GM19023 (cell line): ENCODE measurements at regions not wholly inside any gene's neighbourhood (a gene's known extent, or its start where the extent isn't known, plus 50 kb on each side); places are given as distances from the start of the nearest gene placed in this dataset.

ENCODE experiments used
- ATAC-seq: cut with Tn5 transposase; IDR thresholded peaks from one replicate; pipeline ENCODE4 v1.9.1; 2021; ENCODE audit warnings: mild to moderate bottlenecking, moderate library complexity; ENCODE audit not compliant: unreplicated experiment

- ATAC-seq = no peak
Observed at GRCh38 chr1:193633093-193633492, 446.7 kb upstream of the B3GALT2 start.

- ATAC-seq = no peak
Observed at GRCh38 chr1:193631306-193631705, 444.9 kb upstream of the B3GALT2 start.

GRCh38 chr1:193629875-193630274 is 443.5 kb upstream of the B3GALT2 start:
- no peak for ATAC-seq

GRCh38 chr1:193626695-193627094 is 440.3 kb upstream of the B3GALT2 start:
- ATAC-seq = no peak

- ATAC-seq = no peak
Observed at GRCh38 chr1:193625255-193625654, 438.8 kb upstream of the B3GALT2 start.

GRCh38 chr1:193619911-193620310 is 433.5 kb upstream of the B3GALT2 start:
- no peak for ATAC-seq

GRCh38 chr1:193614817-193615216 is 428.4 kb upstream of the B3GALT2 start:
- ATAC-seq = no peak

GRCh38 chr1:193614275-193614674 is 427.9 kb upstream of the B3GALT2 start:
- no peak for ATAC-seq

- ATAC-seq = no peak
Observed at GRCh38 chr1:193613041-193613440, 426.6 kb upstream of the B3GALT2 start.

GRCh38 chr1:193609592-193609991 is 423.2 kb upstream of the B3GALT2 start:
- ATAC-seq = no peak

- ATAC-seq = no peak
Observed at GRCh38 chr1:193607787-193608186, 421.4 kb upstream of the B3GALT2 start.

- ATAC-seq = no peak
Observed at GRCh38 chr1:193606035-193606434, 419.6 kb upstream of the B3GALT2 start.

GRCh38 chr1:193602705-193603104 is 416.3 kb upstream of the B3GALT2 start:
- no peak for ATAC-seq

GRCh38 chr1:193593147-193593885 is 406.9 kb upstream of the B3GALT2 start:
- no peak for ATAC-seq

GRCh38 chr1:193592317-193592716 is 405.9 kb upstream of the B3GALT2 start:
- no peak for ATAC-seq

GRCh38 chr1:193590102-193590501 is 403.7 kb upstream of the B3GALT2 start:
- ATAC-seq = no peak

- no peak for ATAC-seq
Observed at GRCh38 chr1:193589597-193590040, 403.2 kb upstream of the B3GALT2 start.

GRCh38 chr1:193588311-193589082 is 402.1 kb upstream of the B3GALT2 start:
- no peak for ATAC-seq

- ATAC-seq = no peak
Observed at GRCh38 chr1:193584731-193585239, 398.4 kb upstream of the B3GALT2 start.

- ATAC-seq = no peak
Observed at GRCh38 chr1:193581341-193581740, 394.9 kb upstream of the B3GALT2 start.

- ATAC-seq = no peak
Observed at GRCh38 chr1:193580419-193580818, 394.0 kb upstream of the B3GALT2 start.

GRCh38 chr1:193579323-193579722 is 392.9 kb upstream of the B3GALT2 start:
- ATAC-seq = no peak
